GM18873 (cell line): ENCODE measurements at regions not wholly inside any gene's neighbourhood (a gene's known extent, or its start where the extent isn't known, plus 50 kb on each side); places are given as distances from the start of the nearest gene placed in this dataset.

Experiments
- ATAC-seq: cut with Tn5 transposase; IDR thresholded peaks from one replicate; pipeline ENCODE4 v1.9.1; 2021; ENCODE audit warnings: mild to moderate bottlenecking, moderate library complexity, moderate number of reproducible peaks; ENCODE audit not compliant: unreplicated experiment, low FRiP score

DNA sequence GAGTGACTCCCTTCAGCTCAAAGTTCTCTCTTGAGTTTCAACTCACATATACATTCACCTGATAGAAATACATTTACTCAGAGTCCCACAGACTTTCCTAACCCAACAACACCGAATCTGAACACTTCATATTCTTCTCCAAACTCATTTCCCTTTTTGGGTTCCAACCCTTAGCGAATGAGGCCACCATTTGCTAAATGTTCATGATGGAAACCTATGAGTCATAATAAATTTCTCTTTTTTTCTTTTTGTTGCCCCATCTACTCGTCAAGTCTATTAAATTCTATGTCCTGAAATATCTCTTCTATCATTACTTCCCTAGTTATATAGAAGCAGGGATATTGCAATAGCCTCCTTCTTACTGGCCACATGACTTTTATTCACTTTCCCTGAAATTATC lies 100.1 kb downstream of the HLX start:
- no peak for ATAC-seq

DNA sequence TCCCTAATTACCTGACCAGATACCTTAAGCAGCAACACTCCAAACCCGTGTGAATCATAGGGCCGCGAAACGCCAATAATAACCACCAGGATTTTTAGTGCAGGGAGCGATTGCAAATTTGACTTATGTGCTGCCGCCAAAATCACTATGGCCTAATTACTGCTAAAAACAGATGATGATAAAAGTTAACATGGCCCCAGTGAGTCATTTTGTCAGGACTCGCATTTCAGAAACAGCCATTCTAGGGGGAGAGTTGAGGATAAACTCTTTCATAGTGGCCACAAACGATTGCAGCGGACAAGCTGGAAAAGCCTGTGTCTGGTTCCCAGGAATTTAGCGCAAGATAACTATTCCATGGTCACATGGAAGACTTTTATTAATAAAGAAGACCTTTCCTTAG lies 103.4 kb downstream of the HLX start:
- ATAC-seq, result no peak

DNA sequence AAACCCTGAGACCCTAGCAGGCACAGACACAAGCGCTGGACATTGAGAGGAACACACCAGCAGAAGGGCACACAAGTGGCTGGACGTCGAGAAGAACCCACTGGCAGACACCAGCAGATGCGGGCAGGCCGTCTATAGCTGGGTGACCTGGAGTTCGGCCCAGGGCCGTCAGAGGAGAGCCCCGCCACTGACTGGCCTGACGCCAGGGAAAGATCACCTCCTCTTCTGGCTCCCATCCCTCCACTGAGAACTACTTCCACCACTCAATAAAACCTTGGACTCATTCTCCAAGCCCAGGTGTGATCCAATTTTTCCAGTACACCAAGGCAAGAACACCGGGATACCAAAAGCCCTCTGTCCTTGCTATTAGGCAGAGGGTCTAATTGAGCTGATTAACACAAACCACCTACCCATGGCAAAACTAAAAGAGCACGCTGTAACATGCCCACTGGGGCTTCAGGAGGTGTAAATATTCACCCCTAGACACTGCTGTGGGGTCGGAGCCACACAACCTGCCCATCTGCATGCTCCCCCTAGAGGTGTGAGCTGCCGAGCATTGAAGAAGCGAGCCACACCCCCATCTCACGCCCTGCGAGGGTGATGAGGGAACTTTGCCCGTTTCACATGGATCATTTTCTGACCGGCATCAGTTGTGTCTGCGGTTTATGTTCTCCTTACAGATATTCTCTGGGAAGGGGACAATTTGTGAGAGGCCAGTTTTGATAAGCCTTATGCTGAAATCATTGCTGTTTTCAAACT lies 104.8 kb downstream of the HLX start:
- no peak for ATAC-seq

DNA sequence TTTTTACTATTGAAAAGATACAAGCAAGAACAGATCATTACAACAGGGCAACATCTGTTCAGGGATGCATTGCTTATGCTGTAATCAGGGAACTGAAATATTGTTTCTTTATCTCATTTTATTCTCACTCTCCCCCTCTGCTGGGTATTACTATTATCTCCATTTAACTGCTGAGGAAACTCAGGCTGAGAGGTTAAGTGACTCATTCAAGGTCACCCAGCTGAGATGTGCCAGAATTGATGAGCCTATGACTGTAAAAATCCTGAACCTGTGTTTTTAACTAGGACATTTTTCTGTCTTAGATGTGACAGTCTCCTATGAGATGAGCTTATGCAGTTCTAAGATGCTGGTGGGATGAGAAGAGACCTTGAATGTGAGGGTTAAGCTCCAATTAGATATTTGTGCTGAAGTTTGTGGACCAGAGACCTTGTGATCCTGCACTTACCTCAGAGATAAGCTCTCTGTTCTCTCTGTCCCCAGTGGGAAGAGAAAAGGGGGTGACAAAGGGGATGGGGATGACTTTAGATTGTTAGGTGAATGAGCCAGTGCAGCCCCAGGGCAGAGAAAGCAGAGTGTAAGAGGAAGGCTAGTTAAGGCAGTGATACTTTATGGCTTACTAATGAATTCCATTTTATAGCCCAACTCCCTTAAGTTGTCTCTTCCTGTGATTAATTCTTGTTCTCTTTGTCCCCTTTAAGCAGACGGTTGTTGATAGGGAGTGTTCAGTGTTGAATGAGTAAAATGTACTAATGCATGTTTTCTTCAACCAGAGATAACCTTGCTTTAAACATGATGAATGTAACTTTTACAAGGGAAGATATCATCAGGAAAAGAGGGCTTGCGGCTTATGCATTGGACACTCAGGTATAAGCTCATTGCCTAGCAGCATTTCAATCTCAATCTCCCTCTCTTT lies 111.4 kb downstream of the HLX start:
- ATAC-seq, result no peak

DNA sequence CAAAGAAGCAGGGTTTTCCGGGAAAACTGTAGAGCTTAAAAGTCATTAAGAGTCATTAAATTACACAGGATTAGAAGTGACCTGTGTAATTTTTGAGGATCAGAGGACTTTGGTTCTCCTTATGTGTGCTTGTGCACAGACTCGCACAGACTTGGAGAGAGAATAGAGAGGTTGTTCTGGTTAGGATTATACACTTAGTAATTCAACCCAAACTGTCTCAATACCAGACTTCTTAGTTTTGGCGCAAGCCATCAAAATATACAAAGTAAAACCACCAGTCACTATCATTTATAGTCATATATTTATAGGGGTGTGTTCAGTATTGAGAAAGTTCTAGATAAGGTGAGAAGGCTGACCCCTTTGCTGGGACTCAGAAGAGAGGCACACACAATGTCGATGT lies 112.3 kb downstream of the HLX start:
- no peak for ATAC-seq

DNA sequence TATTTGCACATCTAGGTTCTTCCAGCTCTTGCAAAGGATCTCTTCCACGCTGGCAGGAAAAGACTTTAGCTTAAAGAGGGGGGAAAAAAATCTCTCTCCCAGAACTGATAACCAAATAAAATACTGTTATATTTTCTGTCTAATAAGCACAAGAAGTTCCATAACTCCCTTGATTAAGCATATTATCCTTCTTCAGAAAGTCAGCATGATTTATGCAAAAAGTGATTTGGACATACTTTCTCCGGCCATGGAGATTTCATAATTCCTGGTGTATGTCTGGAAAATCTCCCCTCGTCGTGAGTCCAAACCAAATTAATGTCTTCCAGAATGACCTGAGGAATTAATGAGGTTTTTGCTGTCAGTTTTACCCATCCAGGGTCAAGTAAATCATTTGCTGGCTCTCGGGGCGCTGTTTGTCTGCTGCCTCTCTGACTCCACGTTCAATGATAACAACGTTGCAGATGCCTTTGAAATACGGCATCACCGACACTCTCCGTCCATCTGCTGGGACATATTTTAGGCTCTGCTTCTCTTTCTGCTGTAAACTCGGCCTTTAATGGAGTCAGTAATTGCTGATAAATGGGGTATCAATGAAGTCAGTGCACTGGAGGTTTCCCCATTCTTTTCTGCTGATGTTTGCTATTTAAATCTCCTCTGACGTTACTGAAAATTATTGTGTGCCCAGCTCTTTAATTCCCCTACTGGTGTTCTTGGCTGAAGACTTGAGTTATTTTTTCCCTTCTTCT lies 112.9 kb downstream of the HLX start:
- no peak for ATAC-seq

DNA sequence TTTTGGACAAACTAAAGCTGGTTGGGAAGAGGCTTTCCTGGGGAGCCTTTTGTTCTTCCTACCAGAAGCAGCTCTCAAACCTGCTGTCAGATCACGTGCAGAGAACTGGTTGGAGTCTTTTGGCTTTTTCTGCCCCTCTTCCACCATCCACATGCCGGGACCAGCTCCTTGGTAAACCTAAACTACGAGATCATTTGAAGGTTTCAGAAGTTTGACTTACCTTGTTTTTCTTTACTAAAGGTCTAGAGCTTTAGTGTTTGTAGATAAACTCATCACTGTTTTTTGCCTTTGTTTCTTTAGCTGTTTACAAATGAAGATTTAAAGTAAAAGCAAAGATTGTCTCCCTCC lies 113.4 kb downstream of the HLX start:
- ATAC-seq, result no peak

DNA sequence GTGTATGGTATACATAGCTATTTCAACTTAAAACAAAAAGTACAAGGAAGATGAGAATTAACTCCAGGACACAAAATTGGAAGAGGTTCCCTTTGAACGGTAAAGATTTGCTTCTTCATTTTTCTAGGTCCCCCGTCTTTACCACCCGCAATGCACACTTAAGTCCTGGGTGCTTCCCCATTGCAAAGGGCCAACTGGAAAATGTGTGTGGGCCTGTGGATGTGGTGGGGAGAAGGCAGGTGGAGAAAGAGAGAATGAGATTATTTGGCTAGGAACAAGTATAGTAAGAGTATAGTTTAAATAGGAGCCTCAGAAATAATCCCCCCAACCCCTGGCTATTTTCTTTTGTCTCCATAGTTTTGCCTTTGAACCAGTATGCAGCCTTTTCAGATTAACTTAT lies 115.4 kb downstream of the HLX start:
- no peak for ATAC-seq

DNA sequence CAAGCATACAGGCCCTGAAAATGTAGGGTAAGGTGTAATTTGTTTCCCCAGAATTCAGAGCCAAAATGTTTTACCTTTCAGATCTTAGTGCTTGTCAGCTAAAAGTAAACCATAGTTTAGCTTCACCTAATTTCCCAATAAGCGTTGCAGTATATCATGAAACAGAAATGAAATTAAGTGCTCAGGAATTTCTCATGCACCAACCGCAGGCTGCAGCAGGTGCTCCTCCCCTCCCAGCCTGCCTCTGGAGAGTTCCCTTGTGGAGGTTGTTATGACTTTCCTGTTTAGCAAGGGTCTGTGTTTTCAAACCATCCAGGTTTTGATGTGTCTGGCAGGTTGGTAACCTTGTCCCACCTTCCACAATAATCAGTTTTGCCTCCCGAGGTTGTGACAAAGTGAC lies 118.5 kb downstream of the HLX start:
- ATAC-seq, result no peak

DNA sequence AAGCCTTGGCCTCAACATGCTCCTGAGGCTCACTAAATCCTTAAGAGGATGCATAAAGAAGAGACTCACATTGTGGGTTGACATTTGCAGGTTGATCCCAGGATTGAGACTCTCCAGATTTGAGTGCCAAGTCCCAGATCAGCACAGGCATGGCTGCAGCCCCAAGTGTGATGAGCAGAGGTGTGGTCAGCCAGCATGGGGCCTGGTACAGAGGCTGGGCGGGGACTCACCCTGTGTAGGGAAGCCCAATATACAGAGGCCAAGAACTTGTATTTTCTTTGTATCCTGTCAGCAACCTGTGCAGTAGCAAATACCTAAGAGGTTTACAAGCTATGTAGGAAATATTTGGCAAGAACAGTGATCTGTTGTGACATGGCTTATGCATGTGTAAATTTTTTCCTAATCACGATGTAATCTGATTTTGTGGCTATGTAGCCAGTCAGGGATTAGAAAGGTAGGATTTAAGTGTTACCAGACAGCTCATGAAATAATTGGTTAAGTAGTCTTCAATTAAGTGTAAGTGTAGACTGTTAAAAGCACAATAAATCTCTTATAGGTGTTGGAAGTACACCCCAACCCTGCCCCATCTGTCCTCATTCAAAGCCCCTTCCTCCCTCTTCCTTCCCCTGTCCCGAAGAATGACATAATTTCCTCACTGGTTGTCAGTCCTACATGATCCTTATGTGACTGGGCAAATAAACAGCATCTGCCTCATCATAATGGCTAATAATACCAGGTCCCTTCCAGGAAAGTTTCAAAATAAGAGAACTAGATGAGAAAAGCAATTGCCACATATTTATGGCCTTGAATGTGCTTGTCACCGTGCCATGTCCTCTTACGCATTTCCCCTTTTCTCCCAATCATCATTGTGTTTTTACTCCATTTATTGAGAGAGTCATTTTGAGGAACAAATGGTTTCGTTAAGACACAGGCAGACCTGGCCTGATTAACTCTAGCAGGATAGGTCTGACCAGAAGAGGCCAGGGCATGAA lies 120.9 kb downstream of the HLX start:
- no peak for ATAC-seq

DNA sequence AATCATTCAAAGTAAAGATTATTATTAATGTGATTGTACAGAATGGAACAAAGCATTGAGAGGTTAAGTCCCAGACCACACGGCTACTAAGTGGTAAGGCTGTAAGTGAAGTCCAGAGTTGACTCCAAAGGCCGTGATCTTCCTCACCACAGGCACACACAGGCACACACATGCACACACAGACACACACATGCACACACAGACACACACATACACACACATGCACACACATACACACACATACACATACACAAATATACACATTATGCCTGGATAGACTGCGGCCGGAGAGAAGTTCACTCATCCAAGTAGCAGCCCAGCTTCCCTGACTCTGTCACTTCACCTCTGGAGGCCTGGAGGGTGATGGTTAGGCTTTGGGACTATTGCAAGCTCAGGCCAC lies 121.9 kb downstream of the HLX start:
- ATAC-seq, result no peak

DNA sequence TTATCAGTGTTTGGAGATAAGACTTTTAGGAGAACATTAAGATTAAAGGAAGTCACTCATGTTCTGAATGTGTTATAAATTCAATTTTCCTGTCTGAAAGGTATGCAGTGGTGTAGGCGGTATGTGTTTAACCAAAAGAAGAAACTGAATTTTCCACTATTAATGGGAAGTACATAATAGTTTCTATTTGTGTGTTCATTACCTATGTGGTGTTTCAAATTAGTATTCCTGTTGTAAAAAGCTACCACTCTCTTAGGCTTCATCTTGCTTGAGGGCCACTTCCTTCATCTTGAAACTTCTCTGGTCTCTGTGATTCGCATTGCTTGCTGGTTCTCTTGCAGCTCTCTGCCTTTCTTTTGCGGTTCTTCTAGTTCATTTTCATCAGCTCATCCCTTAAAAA lies 123.4 kb downstream of the HLX start:
- ATAC-seq, result no peak

DNA sequence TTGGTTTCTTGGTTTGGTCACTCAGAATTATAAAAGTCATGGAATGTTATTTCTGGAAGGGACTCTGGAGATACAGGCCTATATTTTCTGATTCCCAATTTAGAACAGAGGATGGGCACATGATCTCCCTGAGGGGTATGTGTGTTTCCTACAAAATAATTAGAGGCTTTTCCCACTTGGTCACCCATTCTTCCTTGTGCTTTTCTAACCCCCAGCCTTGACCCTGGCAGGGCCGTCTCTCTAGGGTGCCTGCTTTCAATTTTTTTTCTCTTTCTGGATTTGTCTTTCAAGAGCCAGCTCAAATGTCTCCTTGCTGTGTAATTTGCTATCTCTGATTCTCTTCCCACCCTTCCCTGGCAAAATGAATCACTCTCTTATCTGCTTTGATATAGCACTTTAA lies 131.9 kb downstream of the HLX start:
- no peak for ATAC-seq

DNA sequence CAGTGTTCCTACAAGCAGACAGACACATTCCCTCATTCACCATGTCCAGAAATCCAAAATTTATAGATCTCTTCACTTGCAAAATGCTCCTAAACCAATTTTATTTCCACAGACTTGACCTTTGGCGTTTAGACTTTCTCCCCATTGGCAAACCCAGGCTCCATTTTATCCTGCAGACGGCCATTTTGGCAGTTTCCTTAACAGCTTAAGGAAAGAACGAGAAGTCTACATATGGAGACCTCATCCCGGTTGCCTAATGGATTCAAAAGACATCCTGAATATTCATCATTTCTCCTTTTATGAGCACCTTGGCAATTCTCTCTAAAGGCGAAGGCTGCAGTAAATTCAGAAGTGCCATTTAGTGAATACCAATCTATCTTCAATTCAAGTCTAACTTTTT lies 132.9 kb downstream of the HLX start:
- no peak for ATAC-seq

DNA sequence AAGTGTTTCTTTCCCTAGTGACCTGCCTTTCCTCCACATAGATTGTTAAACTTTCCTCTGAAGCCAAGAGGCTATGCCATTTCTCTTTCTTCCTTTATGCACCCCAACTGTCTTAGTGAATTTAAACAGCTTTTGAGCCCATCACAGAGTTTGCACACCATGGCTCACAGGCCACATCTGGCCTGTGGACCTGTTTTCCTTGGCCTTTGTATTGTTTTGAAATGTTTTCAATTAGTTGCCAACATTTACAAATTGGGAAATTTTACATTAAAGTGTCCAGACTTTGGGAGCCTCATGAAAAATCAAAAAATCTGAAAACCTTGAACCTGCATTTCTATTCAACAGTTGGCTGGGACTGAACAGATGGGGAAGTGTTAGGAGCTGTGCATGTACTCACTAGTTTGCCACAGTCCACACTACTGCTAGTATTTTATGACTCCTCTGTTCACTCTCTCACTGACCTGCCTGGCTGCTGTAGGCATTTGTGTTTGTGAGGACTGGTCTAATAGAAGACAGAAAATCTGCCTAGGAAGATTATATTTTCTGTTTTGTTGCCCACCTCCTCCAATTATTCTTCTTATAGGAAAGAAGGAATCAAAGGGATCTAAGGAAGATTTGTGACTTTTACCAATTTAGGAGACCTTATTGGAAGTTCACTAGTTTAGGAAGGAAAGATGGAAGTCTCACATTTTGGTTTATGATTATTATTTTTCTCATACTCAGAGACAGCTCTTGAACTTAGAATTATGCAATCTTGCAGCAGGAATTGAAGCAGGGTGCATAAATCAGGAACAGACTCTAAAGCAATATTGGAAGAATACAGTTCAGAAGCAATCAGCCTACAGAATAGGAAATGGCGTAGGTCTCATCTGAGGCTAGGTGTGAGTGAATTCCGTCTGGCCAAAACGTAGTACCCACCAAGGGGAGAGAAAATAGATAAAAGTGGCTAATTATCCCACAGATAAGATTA lies 134.7 kb downstream of the HLX start:
- ATAC-seq, result no peak

DNA sequence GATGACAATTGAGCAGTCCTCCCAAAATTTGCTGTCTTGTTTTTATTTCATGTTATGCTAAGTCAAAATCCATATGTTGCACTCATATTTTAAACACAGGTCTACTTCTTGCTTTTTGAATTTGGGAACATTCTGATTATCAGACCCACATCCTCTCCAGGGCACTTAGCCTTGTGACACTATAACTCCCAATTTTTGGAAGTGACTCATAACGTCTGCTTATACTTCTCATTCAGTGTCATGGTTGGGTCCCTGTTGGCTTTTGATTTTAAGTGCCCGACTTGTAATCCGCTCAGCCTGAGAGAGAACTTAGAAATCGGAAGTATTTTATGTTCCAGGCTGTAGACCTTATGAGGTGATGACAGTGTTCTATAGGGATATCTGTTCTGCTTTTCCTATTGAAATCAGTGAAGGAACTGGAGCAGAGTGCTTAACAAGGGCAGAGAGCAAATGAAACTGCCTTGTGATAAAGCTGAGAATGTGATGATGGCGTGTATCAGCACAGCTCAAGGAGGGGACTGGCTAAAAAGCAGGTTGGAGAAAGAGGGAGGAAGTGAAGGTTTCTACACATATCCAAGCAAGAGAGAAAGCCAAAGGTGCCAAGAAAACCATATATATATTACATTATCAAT lies 136.0 kb downstream of the HLX start:
- ATAC-seq, result no peak

DNA sequence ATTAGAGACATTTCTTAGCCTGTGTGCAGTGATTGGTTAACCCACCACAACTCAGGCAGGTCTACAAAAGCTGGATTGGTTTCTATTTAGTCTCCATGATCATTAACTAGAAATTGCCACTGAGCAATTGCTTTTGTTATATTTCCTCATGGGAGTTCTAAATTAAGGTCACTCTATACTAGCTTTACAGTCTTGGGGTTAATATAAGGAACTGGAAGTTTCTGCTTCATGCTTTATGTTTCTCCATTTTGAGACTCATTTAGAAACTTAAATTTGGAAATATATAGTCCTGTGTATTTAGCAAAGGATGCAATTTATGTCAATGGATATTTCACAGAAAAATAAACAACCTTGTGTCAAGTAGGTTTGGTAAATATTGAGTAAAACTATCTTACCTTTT lies 137.5 kb downstream of the HLX start:
- ATAC-seq, result no peak

DNA sequence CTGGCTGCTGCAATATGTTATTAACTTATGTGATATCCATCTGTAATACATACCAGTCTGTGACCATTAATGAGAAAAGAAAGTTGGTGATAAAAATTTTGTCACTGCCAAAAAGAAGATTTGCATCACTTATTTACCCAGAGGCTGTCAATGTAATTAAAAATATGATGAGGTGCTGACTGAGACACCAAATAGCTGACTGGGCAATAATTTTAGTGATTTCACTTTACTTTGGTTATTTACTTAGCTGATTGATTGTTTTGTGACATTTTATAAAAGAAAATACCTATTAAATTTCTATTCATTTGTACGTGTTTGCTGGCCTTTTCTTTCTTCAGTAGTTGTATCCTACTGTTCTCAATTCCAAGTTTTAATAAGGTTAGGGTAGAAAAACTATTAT lies 139.2 kb downstream of the HLX start:
- ATAC-seq, result no peak

DNA sequence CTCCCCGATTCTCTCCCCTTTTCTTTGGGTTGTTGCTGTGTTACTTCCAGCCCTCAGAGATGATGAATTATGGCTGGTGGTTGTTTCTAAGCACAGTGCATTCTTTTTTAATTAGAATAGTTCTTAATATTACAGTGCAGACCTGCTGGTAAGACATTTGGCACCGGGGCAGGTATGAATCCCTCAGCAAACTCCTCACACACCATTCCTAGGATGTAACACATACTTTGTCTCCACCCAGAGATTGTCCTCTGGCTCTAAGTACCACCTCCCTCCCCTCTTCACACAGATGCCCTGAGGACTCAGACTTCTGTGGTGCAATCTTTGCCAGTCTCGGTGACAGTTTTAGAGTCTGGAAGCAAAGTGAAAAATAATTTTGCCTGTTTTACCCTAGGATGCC lies 143.1 kb downstream of the HLX start:
- no peak for ATAC-seq
